HG03342 (cell line): ENCODE measurements at regions not wholly inside any gene's neighbourhood (a gene's known extent, or its start where the extent isn't known, plus 50 kb on each side); places are given as distances from the start of the nearest gene placed in this dataset.

Experiments used
- ATAC-seq: cut with Tn5 transposase; IDR thresholded peaks from one replicate; pipeline ENCODE4 v1.9.1; 2021; ENCODE audit warnings: mild to moderate bottlenecking, moderate library complexity; ENCODE audit not compliant: unreplicated experiment

- ATAC-seq, result no peak
Observed at GRCh38 chr16:56140645-56141044, 50.6 kb upstream of the GNAO1 start.

- no peak for ATAC-seq
Observed at GRCh38 chr16:56137269-56137668, 54.0 kb upstream of the GNAO1 start.

DNA sequence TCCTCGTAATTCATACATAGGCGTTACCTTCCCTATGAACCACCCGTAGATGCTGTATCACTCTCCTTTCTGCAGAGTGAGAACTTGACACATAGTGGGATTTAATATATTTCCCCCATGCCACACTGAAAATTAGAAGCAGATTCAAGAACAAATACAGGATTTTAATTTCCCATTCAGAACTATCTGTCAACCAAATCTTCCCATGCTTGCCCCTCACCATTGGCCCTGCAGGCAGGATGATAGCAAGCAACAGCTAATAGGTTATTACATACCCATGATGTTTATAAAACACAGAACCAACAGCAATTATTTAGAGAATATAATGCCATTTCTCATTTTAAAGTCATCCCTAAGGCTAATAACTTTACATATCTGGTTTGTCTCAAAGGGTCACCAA is 55.0 kb upstream of the GNAO1 start:
- no peak for ATAC-seq

DNA sequence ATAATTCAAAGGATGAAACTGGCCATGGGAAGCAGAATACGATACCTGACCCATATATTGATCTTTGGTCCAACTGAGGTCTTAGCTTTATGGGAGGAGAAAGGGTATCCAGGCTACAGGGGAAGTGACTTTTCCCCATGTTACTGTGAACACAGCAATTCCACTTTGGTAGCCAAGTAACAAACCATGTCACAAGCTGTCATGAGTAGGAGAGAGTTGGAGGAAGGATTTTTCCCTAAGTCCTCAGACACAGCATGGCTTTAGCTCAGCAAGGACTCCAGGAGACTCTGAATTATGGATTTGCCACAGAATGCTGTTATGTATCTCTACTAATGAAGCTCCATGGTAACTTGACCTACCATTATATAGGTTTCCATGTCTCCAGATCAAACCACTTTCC is 56.5 kb upstream of the GNAO1 start:
- no peak for ATAC-seq

DNA sequence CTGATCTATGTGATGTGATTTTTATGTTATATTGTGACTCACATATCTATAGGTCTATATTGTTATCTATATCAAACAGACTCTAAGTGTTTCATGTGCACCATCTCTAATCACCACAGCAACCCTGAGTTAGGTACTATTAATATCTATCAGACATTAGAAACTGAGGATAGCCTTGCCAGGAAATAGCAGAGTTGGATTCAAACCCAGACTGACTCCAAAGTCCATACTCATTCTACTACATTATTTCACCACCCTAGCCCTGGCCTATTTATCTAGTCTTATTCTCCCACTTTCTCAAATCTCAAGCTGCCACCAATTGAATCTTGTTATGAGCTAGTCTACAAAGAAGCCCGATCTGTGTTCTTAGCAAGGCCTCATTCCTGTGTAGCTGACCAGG is 65.4 kb upstream of the GNAO1 start:
- no peak for ATAC-seq

- no peak for ATAC-seq
Observed at GRCh38 chr16:56122251-56122650, 69.0 kb upstream of the GNAO1 start.

GRCh38 chr16:56121156-56121500 is 70.2 kb upstream of the GNAO1 start:
- no peak for ATAC-seq

GRCh38 chr16:56120447-56121155 is 70.7 kb upstream of the GNAO1 start:
- no peak for ATAC-seq

- peak; percentile 80 for ATAC-seq
Observed at GRCh38 chr16:56119133-56119532, 72.2 kb upstream of the GNAO1 start.

GRCh38 chr16:56116577-56116964 is 74.7 kb upstream of the GNAO1 start:
- ATAC-seq, result no peak

- ATAC-seq, result no peak
Observed at GRCh38 chr16:56115817-56116576, 75.3 kb upstream of the GNAO1 start.

- ATAC-seq, result no peak
Observed at GRCh38 chr16:56113223-56113622, 78.1 kb upstream of the GNAO1 start.

- ATAC-seq, result no peak
Observed at GRCh38 chr16:56111100-56111499, 80.2 kb upstream of the GNAO1 start.

GRCh38 chr16:56109994-56110393 is 81.3 kb upstream of the GNAO1 start:
- no peak for ATAC-seq

- no peak for ATAC-seq
Observed at GRCh38 chr16:56109205-56109604, 82.1 kb upstream of the GNAO1 start.

DNA sequence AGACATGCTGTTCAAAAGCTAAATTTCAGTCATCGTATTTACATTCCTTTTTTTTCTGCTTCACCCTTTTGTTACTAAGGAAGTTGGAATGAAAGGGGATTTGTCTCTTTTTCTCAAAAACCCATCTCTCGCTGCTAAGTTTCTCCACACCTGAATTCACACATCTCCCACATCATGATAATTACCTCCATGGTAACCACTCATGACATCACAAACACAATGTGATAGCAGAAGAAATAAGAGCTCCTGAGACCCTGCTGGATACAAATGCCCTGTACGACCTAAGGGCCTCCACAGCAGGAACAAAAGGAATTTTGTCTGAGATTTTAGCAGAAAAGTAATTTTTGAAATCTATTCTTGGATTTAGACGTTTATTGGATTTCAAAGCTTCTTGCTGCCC is 82.6 kb upstream of the GNAO1 start:
- ATAC-seq, result no peak

GRCh38 chr16:56108056-56108471 is 83.2 kb upstream of the GNAO1 start:
- no peak for ATAC-seq

GRCh38 chr16:56106527-56106926 is 84.8 kb upstream of the GNAO1 start:
- no peak for ATAC-seq

DNA sequence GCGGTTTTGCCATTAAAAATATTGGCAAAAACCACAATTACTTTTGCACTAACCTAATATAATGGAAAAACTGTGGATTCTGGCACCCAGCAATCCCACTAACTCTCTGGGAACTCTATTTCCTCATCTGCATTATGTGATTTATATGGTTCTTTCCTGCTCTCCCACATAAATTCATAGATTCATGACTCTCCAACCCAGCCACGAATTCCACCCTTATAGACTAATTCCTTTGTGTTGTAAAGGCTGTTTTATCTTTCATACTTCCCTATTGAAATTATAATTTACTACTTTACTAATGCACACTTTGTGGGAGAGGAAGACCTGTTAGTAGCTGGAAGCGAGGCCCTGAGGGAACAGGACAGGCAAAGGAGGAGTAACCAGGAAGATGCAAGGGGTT is 88.4 kb upstream of the GNAO1 start:
- ATAC-seq, result no peak

- no peak for ATAC-seq
Observed at GRCh38 chr16:56102183-56102686, 89.1 kb upstream of the GNAO1 start.

DNA sequence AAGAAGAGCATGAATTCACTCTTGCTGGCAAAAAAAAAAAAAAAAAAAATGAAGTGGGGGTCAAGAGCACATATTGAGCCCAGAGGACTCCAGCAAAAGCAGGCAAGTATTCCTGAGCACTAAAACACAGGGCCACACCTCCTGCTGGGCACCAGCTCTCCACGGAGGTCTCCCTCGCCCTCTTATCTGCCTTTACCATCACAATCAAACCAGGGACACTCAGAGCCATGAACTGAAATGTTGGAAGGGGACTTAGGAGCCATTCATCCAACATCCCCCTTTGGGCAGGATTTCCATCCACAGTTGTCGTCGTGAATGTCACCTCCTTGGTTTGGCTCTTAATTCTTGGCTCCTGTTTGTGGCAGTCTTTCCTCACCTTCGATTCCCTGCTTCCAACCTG is 89.8 kb upstream of the GNAO1 start:
- ATAC-seq, result no peak

DNA sequence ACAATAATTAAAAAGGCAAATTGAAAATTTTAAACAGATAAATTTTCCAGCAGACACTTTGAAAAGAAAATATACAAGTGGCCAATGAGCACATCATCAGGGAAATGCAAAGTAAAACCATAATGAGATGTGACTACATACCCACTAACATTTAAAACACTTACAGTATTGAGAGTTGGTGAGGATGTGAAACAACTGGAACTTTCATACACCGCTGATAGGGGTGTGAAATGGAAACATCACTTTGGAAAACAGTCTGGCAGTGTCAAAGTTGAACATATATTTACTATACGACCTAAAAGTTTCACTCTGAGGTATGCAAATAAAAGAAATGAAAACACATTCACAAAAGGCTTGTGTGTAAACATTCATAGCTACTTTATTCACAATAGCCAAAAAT is 94.0 kb upstream of the GNAO1 start:
- ATAC-seq, result no peak

DNA sequence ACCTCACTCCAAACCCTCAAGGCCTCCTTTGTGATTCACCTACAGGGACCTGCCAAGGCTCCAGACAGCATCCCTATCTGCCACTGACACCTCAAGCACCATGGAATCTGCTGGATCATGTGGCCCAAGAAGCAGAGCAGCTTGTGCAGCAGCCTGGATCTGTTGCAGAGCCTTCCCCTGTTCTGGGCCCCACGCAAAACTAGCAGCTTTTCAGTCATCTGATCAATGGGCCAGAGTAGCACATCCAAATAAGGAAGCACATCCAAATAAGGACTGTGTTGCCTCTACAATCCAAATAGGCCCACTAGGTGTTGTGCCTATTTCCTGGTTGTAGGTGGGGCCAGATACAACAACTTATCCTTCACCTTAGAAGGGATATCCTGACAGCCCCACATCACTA is 97.1 kb upstream of the GNAO1 start:
- ATAC-seq, result no peak
